Fibroblast of villous mesenchyme (primary cell): ENCODE measurements at regions not wholly inside any gene's neighbourhood (a gene's known extent, or its start where the extent isn't known, plus 50 kb on each side); places are given as distances from the start of the nearest gene placed in this dataset.

Source experiments
- DNase-seq: peaks from one replicate; pipeline ENCODE4 v3.0.0-alpha.2; 2010; ENCODE audit warnings: low read depth
- H3K4me3 ChIP-seq: 2 replicates; pipeline ENCODE4 v1.5.1; 2011; ENCODE audit warnings: low read depth, mild to moderate bottlenecking, low read length
- TF ChIP-seq, protein P1 (sequence below): IDR thresholded peaks from 2 replicates; pipeline ENCODE4 v1.5.1; 2012; ENCODE audit warnings: low read depth, mild to moderate bottlenecking, low read length; ENCODE audit not compliant: insufficient read depth

DNA sequence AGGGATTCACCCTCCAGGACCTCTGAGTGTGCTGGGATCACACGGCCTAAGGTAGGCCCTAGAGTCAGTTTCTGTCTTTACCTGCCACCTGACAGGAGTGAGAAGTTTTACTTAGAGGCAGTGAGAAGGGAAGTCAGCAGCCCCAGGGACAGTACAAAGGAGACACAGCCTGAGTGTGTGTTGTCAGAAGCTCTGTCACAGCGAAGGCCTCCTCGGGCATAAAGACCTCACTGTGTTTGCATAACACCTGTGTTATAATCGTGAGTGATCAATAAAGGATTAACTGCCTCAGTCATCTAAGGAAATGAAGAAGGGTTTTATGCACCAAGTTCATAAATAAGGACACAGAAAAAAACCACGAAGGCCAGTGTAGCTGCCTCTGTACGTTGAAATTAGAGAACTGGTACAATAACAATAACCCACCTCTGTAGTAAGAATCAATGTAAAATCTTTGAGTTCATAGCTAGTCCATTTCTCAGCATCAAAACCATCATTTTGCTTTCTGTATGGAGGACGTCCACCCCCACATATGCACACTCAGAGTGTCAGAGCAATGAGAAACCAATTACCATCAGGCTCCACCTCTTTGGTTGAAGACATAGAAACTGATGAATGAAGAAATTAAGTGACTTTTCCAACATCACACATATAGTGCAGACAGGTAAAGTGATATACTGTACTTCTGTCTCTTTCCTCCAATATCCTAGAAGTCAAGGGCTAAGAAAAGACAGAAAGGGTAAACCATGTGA lies 159.3 kb downstream of the DAD1 start:
- TF ChIP-seq, protein P1, sequence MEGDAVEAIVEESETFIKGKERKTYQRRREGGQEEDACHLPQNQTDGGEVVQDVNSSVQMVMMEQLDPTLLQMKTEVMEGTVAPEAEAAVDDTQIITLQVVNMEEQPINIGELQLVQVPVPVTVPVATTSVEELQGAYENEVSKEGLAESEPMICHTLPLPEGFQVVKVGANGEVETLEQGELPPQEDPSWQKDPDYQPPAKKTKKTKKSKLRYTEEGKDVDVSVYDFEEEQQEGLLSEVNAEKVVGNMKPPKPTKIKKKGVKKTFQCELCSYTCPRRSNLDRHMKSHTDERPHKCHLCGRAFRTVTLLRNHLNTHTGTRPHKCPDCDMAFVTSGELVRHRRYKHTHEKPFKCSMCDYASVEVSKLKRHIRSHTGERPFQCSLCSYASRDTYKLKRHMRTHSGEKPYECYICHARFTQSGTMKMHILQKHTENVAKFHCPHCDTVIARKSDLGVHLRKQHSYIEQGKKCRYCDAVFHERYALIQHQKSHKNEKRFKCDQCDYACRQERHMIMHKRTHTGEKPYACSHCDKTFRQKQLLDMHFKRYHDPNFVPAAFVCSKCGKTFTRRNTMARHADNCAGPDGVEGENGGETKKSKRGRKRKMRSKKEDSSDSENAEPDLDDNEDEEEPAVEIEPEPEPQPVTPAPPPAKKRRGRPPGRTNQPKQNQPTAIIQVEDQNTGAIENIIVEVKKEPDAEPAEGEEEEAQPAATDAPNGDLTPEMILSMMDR = no peak
- no peak overlapping the region for H3K4me3 ChIP-seq
- no peak for DNase-seq

DNA sequence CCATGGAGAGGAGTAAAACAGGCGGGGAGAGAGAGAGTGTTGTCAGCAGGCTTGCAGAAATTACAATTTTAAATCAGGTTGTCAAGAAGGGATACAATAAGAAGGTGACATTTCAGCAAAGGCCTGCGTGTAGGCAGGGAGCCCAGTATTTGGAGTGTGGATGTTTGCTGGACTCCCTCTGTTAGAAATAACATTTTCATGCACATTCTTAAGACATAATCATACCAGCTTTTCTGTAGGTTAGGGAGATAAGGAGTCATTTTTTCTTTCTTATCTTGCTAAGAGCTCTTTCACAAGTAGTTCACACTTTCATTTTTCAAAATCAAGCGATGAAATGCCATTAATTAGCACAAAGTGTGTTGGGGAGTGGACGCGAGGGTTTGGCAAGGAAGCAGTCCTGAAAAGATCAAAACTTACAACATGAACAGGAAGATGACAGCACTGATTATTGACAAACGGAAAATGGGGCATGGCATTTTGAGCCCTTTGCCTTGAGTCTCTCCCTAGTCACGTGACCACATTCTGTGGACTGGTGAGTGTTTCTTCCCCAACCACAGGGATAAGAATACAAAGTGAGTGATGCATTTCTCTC lies 160.2 kb downstream of the DAD1 start:
- DNase-seq = peak; percentile 45
- no peak overlapping the region for H3K4me3 ChIP-seq
- TF ChIP-seq, protein P1 = no peak

DNA sequence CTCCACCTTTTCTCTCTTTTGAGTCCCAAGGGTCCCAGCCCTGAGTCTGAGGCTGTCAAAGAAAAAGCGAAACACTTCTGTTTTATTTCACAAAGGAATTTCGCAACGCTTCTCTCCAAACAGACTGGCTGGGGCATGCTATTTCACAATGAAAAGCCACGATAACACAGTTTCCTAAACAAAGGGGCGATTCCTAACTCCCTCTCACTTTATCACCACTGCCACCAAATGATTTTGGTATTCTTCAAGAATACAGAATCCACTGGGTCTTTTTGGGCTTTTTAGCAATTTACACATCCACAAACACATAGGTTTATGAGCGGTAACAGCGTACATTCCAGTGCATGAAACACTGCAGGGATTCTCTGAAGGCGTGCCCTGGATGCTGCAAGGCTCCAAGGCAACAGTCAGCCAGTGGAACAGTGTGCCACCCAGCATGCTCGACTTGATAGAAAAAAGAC lies 161.2 kb downstream of the DAD1 start:
- DNase-seq = peak; percentile 96
- TF ChIP-seq, protein P1 = no peak
- no peak overlapping the region for H3K4me3 ChIP-seq

DNA sequence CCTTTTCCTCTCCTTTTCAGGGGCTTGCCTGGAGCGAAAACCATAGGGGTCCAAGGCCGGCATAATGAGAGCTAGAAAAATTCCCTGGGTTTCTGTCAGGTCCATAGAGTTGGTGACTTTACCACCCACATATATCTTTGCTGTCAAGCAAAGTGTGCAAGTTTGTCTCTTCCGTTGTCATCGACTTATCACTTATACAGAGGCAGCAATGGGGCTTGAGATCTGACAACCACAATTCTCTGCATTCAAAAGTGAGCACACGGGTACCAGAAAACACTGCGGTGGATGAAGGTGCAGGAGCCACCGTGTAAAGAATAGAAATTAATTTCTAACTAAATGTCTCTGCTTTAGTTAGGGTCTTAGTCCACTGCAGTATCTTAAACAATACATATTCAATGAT lies 162.3 kb downstream of the DAD1 start:
- no peak overlapping the region for H3K4me3 ChIP-seq
- TF ChIP-seq, protein P1 = no peak
- DNase-seq = no peak

DNA sequence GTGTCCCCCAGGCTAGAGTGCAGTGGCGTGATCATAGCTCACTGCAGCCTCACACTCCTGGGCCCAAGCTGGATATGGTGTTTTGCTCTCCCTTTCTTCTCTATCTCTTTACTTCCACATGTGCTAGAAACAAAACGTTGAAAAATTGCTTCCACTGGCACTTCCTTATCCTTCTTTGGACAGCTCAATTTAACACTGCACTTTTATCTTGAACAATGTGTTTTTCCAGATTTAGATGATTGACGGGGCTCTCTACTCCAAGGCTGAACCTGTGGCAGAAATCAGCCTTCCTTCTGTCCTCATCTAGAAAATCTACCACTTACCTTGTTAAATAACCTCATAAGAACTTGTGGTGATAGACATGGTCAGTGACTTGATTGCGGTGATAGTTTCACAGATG lies 165.1 kb downstream of the DAD1 start:
- TF ChIP-seq, protein P1 = no peak
- no peak for DNase-seq
- no peak overlapping the region for H3K4me3 ChIP-seq

DNA sequence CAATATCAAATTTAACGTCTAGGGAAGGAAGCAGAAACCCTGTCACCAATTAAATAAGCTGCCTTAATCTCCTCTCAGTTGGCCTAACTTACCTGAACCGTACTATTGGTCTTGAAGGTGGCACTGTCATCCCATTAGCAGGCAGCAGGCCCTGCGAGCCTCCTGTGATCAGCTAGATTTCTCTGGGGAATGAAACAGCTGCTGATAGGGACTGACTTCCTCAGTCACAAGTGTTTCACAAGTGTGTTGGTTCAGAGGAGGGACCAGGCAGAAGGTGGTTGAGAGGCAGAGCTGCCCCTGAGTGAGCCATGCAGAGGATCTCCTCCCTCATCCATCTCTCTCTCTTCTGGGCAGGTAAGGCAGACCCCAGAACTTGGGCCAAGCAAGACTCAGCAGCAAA lies 166.8 kb downstream of the DAD1 start:
- no peak overlapping the region for H3K4me3 ChIP-seq
- DNase-seq = no peak
- TF ChIP-seq, protein P1 = no peak
